HCT116 (cell line): ENCODE measurements at regions not wholly inside any gene's neighbourhood (a gene's known extent, or its start where the extent isn't known, plus 50 kb on each side); places are given as distances from the start of the nearest gene placed in this dataset.

ENCODE experiments used
- ELF1 ChIP-seq: IDR thresholded peaks from 2 replicates; pipeline ENCODE4 v1.6.1; 2012; ENCODE audit warnings: low read depth, borderline replicate concordance
- EZH2 ChIP-seq: fragments of 200-600 bp; sonication (generic); IDR thresholded peaks from 2 replicates; pipeline ENCODE4 v1.6.1; 2017; ENCODE audit warnings: antibody characterized with exemption, mixed run types
- JUND ChIP-seq: IDR thresholded peaks from 2 replicates; pipeline ENCODE4 v1.6.1; 2012
- POLR2A ChIP-seq: IDR thresholded peaks from 2 replicates; pipeline ENCODE4 v1.7.0; 2011; ENCODE audit warnings: borderline replicate concordance; ENCODE audit not compliant: insufficient read depth, insufficient read length; ENCODE audit errors: extremely low read depth
- POLR2AphosphoS5 ChIP-seq: IDR thresholded peaks from 2 replicates; pipeline ENCODE4 v1.6.1; 2011; ENCODE audit warnings: mild to moderate bottlenecking, low read depth, low read length, moderate library complexity
- RAD21 ChIP-seq: IDR thresholded peaks from 2 replicates; pipeline ENCODE4 v1.6.1; 2012; ENCODE audit warnings: low read depth, mild to moderate bottlenecking
- SIN3A ChIP-seq: IDR thresholded peaks from 2 replicates; pipeline ENCODE4 v1.6.1; 2012; ENCODE audit warnings: low read depth
- SRF ChIP-seq: IDR thresholded peaks from 2 replicates; pipeline ENCODE4 v1.6.1; 2012; ENCODE audit warnings: low read depth
- YY1 ChIP-seq: IDR thresholded peaks from 2 replicates; pipeline ENCODE4 v1.6.1; 2011; ENCODE audit warnings: low read length, low read depth, moderate library complexity, mild to moderate bottlenecking; ENCODE audit not compliant: insufficient replicate concordance; ENCODE audit errors: extremely low read depth
- ZFX ChIP-seq: fragments of 450-650 bp; IDR thresholded peaks from 2 replicates; pipeline ENCODE4 v1.6.1; 2017
- ZNF274 ChIP-seq: fragments of 200-500 bp; sonication (Bioruptor generic); IDR thresholded peaks from 2 replicates; pipeline ENCODE4 v1.6.1; 2014; ENCODE audit warnings: mild to moderate bottlenecking, low read depth, low read length, inconsistent platforms
- TF ChIP-seq, protein P1 (sequence below), 3 experiments: fragments of 200-600 bp in 1 of 3; sonication (generic) in 1 of 3; IDR thresholded peaks in 2 of 3; conservative IDR thresholded peaks in 1 of 3; 2 replicates each; pipeline ENCODE4 v1.5.1; 2012 to 2017; ENCODE audit warnings: low read depth in 2 of 3, low read length in 2 of 3, antibody characterized with exemption in 1 of 3, borderline replicate concordance in 1 of 3, control low read depth in 1 of 3, mild to moderate bottlenecking in 1 of 3, mixed read lengths in 1 of 3, mixed run types in 1 of 3, moderate library complexity in 1 of 3; ENCODE audit not compliant: insufficient read depth in 1 of 3
- TF ChIP-seq, protein P2 (sequence below): IDR thresholded peaks from 2 replicates; pipeline ENCODE4 v1.6.1; 2012
- TF ChIP-seq, protein P3 (sequence below): IDR thresholded peaks from 2 replicates; pipeline ENCODE4 v1.6.1; 2012; ENCODE audit warnings: low read depth

DNA sequence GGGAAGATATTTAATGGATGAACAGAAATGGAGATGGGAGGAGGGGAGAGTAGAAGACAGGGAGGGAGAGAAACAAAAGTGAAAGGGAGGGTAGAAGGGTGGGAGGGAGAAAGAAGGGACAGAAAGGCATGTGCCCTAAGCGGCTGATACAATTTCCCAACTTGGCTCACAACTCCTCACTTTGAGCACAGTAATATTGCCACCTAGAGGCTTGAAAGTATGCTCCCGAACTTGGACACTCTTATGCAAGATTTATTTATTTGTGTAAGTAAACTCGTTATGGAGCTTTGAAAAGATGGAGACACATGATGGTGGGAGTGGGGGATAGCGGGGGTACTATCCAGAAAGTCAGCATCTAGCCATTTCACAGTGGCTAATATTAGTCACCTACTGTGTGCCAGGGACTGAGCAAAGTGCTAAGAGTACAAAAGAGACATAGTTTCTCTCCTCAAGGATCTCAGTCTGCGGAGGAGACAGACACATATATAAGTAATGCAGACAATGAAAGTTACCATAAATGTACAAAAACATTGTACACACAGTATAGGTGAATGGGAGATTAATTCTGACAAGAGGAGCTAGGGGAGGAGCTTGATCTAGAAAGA lies 189.7 kb downstream of the SEC16B start:
- no peak for TF ChIP-seq SRF
- TF ChIP-seq, protein P1, sequence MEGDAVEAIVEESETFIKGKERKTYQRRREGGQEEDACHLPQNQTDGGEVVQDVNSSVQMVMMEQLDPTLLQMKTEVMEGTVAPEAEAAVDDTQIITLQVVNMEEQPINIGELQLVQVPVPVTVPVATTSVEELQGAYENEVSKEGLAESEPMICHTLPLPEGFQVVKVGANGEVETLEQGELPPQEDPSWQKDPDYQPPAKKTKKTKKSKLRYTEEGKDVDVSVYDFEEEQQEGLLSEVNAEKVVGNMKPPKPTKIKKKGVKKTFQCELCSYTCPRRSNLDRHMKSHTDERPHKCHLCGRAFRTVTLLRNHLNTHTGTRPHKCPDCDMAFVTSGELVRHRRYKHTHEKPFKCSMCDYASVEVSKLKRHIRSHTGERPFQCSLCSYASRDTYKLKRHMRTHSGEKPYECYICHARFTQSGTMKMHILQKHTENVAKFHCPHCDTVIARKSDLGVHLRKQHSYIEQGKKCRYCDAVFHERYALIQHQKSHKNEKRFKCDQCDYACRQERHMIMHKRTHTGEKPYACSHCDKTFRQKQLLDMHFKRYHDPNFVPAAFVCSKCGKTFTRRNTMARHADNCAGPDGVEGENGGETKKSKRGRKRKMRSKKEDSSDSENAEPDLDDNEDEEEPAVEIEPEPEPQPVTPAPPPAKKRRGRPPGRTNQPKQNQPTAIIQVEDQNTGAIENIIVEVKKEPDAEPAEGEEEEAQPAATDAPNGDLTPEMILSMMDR (IDR thresholded peaks at IDR 0.05 in 2 of 3, conservative IDR thresholded peaks at IDR 0.05 in 1 of 3; ENCODE audit: borderline replicate concordance in 1 of 3, insufficient read depth in 1 of 3, low read depth in 2 of 3, low read length in 2 of 3) = peak; percentile 48 to 55 (median 49); a peak in 4 of 6 replicates
- TF ChIP-seq POLR2AphosphoS5 = no peak
- TF ChIP-seq, protein P2, sequence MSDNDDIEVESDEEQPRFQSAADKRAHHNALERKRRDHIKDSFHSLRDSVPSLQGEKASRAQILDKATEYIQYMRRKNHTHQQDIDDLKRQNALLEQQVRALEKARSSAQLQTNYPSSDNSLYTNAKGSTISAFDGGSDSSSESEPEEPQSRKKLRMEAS = no peak
- peak; percentile 64 for TF ChIP-seq RAD21
- no peak for TF ChIP-seq JUND
- TF ChIP-seq, protein P3, sequence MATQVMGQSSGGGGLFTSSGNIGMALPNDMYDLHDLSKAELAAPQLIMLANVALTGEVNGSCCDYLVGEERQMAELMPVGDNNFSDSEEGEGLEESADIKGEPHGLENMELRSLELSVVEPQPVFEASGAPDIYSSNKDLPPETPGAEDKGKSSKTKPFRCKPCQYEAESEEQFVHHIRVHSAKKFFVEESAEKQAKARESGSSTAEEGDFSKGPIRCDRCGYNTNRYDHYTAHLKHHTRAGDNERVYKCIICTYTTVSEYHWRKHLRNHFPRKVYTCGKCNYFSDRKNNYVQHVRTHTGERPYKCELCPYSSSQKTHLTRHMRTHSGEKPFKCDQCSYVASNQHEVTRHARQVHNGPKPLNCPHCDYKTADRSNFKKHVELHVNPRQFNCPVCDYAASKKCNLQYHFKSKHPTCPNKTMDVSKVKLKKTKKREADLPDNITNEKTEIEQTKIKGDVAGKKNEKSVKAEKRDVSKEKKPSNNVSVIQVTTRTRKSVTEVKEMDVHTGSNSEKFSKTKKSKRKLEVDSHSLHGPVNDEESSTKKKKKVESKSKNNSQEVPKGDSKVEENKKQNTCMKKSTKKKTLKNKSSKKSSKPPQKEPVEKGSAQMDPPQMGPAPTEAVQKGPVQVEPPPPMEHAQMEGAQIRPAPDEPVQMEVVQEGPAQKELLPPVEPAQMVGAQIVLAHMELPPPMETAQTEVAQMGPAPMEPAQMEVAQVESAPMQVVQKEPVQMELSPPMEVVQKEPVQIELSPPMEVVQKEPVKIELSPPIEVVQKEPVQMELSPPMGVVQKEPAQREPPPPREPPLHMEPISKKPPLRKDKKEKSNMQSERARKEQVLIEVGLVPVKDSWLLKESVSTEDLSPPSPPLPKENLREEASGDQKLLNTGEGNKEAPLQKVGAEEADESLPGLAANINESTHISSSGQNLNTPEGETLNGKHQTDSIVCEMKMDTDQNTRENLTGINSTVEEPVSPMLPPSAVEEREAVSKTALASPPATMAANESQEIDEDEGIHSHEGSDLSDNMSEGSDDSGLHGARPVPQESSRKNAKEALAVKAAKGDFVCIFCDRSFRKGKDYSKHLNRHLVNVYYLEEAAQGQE = no peak
- no peak for TF ChIP-seq ZFX
- TF ChIP-seq SIN3A = no peak
- TF ChIP-seq EZH2 = no peak
- TF ChIP-seq ELF1 = no peak
- TF ChIP-seq ZNF274 = no peak
- TF ChIP-seq YY1 = no peak
- no peak for TF ChIP-seq POLR2A
